Globus pallidus (tissue), 1 donor: ENCODE measurements at regions not wholly inside any gene's neighbourhood (a gene's known extent, or its start where the extent isn't known, plus 50 kb on each side); places are given as distances from the start of the nearest gene placed in this dataset.
"Not testable (repeated sequence)": the region's sequence is repeated elsewhere in the genome, so short reads cannot be mapped to it uniquely, and the experiment has no call there.

Experiments
- DNase-seq: peaks from one replicate; pipeline ENCODE4 v3.0.0-alpha.2; 2015; ENCODE audit warnings: low spot score

DNA sequence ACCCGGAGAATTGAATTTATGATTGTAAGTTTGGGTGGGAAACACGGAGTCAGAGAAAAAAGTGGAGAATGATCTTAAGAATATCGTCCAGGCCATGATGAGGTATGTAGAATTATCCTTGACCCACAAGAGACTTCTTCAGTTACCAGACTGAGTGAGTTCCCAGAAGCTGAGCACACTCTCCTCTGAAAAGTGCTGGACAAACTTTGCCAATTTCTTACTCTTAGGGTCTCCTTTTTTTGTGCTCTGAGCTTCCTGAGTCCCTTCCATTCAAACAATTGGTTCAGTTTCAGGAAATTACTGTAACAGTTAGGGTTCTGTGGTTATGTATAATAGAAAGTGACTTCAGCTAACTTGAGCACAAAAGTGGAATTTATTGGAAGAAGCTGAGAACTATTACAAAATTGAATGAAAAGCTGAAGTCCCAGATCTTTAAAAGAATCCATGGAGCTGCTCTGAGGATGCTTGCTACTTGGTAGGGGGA lies 50.6 kb upstream of the EHBP1 start:
- no peak for DNase-seq

DNA sequence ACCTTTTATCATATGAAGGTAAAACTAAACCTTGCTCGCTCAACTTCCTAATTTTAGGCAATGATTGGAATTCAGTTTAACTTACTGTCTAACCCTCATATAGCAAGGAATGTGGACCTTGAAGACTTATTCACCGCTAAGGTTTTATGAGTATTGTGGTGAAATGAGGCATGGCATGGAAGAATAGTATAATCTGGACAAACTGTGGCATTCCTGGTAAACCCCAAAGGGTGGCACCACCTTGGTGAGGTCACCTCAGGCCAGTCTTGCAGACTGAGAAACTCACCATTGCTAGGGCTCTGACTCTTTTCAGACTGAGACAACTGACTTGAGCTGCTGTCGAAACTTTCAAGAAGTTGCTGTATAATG lies 51.1 kb upstream of the EHBP1 start:
- DNase-seq: no peak

DNA sequence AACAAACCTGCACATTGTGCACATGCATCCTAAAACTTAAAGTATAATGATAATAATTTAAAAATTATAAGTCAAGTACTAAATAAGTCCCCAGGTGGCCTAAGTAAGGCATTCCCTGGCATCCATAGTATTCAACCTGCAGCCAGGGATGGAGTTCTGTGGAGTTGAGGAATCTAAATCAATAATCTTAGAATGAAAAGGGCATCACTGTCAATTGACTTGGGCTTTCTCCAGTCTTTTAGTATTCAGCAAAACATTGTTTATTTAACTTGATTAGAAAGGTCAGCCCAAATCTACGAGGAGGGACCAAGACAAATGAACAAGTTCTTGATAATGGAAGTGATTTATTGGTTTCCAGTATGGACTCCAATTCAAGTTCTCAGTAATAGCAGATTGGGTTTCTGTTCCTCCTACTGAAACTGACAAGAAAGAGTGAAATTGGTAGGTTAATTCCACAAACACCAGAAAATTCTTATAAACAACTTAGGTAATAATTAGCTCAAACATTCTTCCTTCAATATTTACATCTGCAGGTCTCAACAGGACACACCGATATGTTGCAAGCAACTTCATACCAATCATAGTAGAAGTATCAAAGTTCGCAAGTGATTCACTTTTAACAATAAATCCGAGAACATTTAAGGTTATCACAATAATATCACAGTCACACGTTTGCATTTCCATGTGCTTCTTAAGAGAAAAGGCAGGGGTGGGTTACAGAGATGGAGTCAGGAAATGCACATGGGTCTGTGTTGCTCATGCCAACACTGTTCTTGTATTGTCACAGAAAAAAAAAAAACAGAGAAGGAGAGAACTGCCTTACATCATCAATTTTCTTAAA lies 51.7 kb upstream of the EHBP1 start:
- no peak for DNase-seq

DNA sequence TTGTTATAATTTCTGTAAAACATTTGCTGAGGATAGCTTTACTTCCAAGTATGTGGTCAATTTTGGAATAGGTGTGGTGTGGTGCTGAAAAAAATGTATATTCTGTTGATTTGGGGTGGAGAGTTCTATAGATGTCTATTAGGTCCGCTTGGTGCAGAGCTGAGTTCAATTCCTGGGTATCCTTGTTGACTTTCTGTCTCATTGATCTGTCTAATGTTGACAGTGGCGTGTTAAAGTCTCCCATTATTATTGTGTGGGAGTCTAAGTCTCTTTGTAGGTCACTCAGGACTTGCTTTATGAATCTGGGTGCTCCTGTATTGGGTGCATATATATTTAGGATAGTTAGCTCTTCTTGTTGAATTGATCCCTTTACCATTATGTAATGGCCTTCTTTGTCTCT lies 56.4 kb upstream of the EHBP1 start:
- DNase-seq: not testable (repeated sequence)

DNA sequence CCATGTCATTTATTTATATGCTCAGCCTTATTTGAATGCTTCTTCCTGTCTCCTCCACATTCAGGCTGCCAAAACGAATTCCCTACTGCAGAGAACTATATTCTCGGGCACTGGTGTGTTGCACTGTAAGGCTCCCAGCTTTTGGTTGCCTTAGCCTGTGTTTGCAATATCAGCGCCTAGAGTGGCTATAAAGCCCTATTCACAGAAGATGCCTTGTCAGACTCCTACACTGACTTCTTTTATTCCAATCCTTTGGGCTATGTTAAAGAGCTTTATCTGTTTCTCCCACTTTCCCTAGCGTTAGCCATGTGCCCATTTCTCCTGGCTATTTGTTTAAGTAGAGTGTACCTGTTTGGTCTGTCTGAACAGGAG lies 62.4 kb upstream of the EHBP1 start:
- no peak for DNase-seq

DNA sequence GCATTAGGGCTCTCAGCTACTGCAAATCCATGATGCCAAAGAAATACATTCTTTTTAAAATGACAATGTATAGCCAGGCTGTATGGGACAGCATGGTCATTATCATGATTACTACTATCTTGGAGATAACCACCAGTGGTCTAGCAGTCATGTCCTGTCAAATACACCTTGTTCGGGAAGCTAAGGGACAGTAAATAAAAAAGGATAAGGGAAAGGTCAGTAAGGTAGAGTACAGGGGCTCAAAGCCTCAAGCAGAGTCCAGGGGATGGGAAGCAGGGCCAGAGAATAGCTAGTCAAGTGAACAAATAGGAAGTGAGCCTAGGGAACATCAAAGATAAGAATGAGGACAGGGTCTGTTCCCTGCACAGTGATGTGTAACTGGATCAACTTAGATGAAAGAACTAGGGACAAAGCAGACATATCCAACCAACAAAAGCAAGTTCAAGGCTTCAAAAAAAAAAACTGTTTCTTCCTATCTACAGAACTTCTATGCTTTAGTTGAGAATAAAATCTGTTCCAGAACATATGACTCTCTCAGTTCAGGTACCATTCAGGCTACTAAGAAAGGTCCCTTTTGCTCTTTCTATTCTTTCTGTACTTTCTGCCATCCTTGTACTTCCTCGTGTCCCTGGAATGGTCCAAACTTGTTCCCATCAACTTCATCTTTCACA lies 62.9 kb upstream of the EHBP1 start:
- DNase-seq: no peak

DNA sequence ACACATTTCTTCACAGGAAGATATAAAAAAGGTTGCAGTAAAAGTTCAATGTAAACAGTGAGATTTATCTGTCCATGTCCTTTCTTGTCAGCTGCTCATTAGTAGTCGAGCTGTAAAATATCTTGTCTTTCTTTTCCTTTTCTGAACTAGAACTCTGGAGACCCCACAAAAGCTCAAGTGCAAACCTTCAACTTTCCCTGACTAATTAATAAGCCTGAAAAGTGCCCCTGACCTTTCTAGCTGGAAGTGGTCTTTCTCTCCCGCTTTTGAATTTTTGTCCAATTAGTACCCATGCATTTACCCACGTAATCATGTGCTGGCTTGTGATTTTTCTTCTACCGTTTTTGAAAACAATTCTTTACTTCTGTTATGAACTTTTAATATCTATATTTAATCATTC lies 63.6 kb upstream of the EHBP1 start:
- no peak for DNase-seq

DNA sequence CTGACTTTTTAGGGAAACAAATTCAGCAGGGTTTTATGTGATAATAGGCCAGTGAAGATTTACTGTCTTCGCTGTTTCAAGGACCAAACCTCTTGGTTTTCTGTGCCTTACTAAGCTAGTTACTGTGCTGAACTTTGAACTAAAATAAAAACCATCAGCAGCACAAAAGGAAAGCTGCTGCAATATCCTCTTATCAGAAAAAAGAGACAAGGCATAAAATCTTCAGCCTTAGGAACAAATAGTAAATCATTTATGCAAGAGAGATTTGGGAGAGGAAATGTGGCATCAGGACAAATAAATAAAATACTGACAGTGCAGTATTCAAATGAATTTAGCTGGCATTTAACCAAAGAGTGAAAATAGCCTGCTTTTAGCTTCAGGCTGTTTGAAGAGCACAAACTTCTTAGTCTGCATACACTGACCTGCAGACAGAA lies 64.1 kb upstream of the EHBP1 start:
- DNase-seq: no peak

DNA sequence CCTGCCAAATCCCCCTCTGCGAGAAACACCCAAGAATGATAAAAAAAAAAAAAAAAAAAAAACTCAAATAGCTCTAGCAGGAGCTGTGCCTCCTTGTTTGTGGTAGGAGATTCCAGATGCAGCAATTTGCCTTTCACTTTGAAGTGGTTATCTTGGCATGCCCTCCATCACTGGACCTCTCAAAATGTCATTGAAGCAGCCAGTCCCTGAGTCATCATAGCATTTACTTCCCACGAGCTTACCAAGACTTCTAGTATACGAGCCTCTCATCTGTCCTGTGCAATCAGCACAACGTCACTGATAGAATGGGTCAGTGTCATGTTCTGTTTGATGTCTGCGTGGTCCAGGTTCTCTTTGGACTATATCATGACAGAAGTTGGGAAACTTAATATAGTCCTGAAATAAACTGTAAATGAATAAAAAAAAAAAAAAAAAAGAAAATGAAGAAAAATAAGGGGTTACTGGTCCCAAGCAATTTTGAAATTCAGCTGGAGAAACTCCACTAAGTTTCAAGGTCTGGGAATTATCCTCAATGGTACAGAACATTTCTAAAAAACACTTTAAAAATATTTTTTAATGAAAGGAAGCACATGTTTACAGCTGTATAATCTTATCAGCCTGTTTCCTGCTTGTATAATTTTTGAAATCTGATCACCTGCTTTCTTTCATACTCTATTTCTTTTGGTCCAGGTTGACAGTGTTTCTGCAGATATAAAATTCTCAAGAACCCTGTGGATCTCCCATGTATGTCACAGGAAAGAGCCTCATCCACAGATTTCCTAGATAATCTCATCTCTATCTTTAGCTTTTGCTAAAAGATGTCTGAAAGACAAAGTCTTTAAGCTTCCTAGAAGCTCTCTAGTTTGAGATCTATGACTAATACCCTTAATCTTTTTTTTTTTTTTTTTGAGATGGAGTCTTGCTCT lies 74.1 kb upstream of the EHBP1 start:
- no peak for DNase-seq

DNA sequence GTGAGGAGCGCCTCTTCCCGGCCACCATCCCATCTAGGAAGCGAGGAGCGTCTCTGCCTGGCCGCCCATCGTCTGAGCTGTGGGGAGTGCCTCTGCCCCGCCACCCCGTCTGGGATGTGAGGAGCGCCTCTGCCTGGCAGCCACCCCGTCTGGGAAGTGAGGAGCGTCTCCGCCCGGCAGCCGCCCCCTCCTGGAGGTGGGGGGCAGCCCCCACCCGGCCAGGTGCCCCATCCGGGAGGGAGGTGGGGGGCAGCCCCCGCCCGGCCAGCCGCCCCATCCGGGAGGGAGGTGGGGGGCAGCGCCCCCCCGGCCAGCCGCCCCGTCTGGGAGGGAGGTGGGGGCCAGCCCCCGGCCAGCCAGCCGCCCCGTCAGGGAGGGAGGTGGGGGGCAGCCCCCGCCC lies 75.3 kb upstream of the EHBP1 start:
- not testable (repeated sequence) for DNase-seq

DNA sequence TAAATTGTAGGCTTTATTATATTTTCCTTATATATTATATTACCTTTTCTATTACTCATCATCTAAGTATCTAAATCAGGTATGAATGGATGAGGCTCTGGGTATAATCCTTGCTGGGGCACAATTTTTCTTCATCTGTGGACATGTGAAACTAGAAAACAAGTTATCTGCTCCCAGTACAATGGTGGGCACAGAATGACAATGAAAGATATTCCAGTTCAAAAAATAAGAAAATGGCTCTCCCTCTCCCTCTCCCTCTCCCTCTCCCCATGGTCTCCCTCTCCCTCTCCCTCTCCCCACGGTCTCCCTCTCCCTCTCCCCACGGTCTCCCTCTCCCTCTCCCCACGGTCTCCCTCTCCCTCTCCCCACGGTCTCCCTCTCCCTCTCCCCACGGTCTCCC lies 76.2 kb upstream of the EHBP1 start:
- DNase-seq: not testable (repeated sequence)

DNA sequence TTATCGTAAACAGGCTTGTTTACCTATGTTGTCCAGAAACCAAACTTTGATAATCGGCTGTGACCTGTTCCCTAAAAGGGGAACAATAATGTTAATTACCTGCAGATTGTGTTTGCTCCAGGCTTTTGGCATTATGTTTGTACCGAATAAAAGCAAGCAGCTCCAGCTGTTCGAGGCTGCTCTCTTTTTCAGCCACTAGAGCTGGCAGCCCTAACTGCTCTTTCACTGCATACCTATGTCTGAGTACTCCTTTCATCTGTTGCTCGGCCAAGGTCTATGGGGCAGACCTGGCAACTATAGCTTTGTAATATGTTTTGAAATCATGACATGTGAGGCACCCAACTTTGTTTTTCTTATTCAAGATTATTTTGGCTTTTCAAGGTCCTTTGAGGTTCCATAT lies 77.8 kb upstream of the EHBP1 start:
- DNase-seq: no peak

DNA sequence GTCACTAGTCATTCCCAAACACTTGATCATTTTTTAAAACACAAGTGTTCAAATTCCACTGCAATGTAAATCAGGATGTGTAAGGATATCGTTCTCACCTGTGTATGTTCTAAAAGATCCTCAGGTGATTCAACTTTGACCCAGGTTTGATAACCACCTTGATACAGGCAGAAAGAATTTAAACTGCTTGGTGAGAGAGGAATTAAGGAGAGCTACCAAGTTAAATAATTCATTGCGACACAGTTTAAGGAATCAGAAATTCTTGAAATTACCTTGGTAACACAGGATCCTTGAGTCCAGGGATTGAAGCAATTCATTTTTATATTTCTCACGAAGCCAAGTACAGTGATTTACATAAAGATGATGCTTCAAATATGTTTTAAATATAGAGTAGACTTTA lies 80.7 kb upstream of the EHBP1 start:
- DNase-seq: no peak

DNA sequence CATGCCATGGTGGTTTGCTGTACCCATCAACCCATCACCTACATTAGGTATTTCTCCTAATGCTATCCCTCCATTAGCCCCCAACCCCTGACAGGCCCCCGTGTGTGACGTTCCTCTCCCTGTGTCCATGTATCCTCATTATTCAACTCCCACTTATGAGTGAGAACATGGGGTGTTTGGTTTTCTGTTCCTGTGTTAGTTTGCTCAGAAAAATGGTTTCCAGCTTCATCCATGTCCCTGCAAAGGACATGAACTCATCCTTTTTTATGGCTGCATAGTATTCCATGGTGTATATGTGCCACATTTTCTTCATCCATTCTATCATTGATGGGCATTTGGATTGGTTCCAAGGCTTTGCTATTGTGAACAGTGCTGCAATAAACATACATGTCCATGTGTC lies 89.0 kb upstream of the EHBP1 start:
- not testable (repeated sequence) for DNase-seq

DNA sequence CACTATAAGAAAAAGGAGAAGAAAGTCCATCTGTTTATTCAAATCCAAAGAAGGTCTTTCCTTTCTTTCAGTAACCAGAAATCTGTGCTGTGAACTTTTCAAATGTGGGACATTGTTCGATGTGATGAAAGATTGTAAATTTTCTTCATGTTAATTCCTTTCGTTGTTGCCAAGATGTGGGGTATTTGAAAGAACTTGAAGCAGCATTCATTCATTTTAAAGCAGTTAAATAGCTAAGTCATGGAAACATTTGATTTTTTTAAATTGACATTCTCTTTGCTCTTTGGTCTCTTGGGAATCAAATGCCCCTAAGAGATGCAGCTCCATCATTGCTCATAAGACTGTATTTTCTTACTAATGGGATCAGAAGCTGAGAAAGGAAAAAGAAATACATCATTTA lies 93.7 kb upstream of the EHBP1 start:
- no peak for DNase-seq

DNA sequence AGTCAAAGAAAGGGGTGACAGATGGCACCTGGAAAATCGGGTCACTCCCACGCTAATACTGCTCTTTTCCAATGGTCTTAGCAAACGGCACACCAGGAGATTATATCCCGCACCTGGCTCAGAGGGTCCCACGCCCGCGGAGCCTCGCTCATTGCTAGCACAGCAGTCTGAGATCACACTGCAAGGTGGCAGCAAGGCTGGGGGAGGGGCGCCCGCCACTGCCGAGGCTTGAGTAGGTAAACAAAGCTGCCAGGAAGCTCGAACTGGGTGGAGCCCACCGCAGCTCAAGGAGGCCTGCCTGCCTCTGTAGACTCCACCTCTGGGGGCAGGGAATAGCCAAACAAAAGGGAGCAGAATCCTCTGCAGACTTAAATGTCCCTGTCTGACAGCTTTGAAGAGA lies 99.5 kb upstream of the TMEM17 start:
- not testable (repeated sequence) for DNase-seq

DNA sequence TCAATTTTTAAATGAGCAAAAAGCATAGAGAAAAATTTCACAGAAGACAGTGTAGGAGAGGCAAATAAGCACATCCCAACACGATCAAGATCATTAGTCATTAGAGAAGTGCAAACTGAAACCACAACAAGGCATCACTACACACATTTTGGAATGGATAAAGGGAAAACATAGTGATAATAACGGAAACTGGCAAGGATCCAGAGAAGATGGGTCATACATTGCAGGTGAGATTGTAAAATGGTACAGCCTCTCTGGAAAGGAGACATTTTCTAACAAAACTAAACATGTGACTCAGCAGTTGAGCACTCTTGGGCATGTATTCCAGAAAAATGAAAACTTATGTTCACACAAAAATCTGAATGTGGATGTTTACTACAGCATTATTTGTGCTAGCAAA lies 98.3 kb upstream of the TMEM17 start:
- DNase-seq: no peak

DNA sequence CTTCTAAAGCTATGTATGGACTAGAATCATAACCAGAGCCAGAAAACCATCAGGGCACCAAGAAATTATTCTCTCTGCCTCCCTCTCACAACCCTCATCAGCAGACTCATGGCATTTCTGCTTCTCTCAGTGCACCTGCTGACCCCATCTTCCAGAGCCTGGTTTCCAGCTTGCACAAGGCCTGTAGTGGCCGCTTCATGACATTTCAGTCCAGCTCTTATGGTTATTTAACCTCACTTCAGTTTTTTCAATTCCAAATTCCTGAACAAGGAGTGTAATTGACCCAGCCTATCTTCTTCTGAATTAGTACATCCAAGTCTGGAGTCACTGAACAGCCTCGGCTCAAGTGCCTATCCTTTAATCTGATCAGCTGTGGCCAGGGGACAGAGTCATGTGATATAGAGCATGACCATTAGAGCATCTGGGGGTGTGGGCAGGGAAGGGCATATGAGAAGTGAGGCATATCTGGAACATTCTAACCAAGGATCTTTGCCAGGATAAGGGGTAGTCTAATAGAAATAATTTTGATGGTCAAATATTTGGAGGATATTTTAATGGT lies 97.2 kb upstream of the TMEM17 start:
- DNase-seq: no peak

DNA sequence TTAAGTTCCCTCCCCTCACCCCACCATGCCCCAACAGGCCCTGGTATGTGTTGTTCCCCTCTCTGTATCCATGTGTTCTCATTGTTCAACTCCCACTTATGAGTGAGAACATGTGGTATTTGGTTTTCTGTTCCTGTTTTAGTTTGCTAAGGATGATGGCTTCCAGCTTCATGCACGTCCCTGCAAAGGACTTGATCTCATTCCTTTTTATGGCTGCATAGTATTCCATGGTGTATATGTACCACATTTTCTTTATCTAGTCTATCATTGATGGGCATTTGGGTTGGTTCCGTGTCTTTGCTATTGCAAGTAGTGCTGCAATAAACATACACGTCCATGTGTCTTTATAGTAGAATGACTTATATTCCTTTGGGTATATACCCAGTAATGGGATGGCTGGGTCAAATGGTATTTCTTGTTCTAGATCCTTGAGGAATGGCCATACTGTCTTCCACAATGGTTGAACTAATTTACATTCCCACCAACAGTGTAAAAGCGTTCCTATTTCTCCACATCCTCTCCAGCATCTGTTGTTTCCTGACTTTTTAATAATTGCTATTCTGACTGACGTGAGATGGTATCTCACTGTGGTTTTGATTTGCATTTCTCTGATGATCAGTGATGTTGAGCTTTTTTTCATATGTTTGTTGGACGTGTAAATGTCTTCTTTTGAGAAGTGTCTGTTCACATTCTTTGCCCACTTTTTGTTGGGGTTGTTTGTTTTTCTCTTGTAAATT lies 93.8 kb upstream of the TMEM17 start:
- not testable (repeated sequence) for DNase-seq

DNA sequence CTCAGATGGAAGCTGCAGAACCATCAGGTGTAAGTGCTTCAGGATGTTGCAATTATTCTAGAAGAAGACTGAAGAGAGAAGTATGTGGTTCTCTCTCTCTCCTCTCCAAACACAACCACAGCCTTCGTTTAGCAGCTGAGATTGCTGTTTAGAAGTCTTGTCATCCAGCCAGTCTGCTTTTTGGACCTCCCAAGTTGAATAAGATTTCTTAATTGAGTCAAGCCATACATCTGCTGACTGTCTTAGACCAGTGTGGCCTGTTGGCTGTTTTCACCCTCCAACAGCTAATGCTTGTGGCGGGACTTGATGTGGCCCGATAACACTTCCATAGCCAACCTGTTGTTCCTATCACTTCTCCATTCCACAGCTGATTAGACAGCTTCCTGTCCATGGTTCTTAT lies 91.3 kb upstream of the TMEM17 start:
- DNase-seq: no peak
